Superior temporal gyrus (tissue), 1 donor: ENCODE measurements at regions not wholly inside any gene's neighbourhood (a gene's known extent, or its start where the extent isn't known, plus 50 kb on each side); places are given as distances from the start of the nearest gene placed in this dataset.
"Not testable (repeated sequence)": the region's sequence is repeated elsewhere in the genome, so short reads cannot be mapped to it uniquely, and the experiment has no call there.

ENCODE experiments used
- DNase-seq: peaks from one replicate; pipeline ENCODE4 v3.0.0-alpha.2; 2016; ENCODE audit errors: extremely low spot score

DNA sequence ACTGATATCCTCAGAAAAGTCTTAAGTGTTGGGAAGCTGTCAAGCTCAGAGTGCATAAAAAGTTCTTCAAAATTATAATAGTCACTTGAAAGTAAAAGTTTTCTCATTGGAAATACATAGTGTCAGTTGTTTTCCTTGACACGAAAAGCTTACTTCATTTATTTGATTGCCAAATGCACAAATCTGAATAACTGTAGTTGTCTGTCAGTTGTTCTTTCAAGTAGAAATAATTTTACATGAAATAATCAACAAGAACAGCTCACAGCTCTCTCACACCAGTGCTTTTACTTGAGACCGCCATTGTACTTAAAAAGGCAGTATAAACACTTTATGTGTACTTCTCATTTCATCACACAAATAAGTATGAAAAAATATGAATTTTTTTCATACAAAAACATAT is 163.3 kb upstream of the NXPH2 start:
- DNase-seq = no peak

DNA sequence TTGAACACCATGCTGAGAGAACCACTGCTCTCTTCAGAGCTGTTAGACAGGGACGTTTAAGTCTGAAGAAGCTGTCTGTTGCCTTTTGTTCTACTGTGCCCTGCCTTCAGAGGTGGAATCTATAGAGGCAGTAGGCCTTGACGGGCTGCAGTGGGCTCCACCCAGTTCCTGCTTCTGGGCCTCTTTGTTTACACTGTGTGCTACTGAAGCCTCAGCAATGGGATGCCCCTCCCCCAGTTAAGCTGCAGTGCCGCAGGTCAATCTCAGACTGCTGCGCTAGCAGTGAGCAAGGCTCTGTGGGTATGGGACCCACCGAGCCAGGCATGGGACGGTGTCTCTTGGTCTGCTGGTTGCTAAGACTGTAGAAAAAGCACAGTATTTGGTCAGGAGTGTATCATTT is 162.3 kb upstream of the NXPH2 start:
- DNase-seq = no peak

DNA sequence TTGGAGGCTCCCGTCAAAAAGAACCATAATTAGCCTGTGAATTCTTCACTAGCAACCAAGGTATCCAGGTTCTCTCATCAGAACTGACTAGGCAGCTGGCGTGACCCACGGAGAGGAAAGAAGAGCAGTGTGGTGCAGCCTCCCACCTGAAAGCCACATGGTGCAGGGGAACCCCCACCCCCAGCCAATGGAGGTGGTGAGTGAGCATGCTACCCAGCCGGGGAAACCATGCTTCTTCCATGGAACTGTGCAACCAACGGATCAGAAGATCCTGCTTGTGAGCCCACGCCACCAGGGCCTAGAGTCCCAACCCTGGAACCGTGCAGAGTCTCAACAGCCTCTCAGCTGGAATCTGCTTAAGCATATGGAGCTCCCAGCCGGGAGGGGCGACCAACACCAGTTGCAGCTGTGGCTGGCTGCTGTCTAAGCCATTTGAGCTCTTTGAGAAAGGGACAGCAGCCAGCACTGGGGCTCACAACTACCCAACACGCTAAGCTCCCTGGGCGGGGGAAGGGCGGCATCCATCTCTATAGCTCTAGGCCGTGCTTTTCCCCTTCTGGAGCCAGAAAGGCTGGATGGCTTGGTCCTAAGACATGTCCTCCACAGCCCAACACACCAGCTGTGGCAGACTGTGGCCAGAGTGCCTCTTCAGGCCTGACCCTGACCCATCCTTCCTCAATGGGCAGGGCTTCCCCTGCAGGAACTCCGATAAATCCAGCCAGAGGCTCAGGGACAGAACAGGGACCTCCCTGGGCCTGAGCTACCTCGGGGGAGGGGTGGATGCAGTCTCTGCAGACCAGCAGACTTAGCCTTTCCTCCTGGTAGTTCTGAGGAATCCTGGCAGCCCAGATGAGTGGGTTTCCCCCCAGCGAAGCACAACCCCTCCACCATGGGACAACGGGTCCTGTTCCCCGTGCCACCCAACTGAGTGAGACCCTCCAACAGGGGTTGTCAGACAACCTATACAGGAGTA is 151.4 kb upstream of the NXPH2 start:
- DNase-seq = no peak

- DNase-seq = no peak
These were observed 150.4 kb upstream of the NXPH2 start for GRCh38 chr2:138930571-138930970.

DNA sequence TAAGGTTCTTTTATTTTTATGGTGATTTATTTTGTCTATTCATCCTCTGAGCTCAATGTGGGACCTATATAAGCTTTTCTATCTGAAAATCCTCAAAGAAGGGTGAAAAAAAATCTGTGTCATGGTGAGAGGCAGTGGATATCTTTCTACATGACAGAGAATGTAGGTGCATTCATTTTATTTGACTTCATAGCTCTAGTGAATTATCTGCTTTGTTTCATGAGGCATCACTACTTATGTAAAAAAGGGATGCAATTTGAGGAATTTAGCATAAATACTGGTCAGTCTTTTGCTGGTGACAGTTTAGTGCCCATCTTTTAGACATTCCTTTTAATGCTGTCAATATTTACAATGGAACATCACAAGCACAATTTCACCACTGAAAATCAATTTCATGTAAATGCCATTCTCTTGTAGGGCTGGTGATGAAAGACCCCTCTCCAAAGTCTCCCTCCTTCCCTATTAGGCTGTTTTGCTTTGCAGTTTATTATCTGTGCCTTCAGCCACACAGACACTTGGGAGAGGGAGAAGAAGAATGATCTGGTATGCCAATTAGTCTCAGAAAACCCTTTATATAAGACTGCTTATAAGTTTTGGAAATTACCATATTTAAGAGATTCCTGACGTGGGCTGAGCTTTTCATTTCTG is 148.3 kb upstream of the NXPH2 start:
- DNase-seq = no peak

GRCh38 chr2:138922973-138923563 is 142.9 kb upstream of the NXPH2 start:
- DNase-seq = peak; percentile 65

- no peak for DNase-seq
These were observed 139.0 kb upstream of the NXPH2 start for GRCh38 chr2:138919120-138919747.

GRCh38 chr2:138910427-138910826 is 130.2 kb upstream of the NXPH2 start:
- DNase-seq = no peak

GRCh38 chr2:138906549-138906948 is 126.4 kb upstream of the NXPH2 start:
- DNase-seq = no peak

DNA sequence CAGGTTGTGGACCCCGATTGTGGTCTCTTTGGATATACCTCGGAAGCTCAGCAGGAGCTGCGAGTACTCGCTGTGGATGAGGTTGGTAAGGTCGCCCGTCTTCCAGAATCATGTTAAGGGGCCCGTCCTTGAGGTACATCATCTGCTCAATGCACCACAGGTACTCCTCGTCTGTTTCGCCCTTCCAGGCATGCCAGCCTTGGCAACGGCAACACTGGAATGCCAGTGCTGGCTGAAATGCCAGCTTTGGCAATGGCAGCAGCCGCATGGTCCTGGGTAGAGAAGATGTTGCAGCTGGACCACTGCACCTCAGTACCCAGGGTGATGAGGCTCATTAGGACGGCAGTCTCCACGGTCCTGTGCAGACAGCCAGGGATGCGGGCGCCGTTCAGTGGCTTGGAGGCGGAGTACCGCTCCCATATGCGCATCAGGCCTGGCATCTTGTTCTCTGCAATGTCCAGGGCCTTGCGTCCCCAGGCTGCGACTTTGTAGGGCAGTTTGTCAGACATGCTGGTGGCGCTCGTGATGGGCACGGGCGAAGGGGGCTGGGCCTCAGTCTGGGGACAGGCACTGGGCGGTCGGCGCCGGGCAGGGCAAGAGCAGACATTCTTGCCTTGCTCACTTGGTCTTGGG is 122.2 kb upstream of the NXPH2 start:
- DNase-seq = no peak

- DNase-seq = no peak
These were observed 121.3 kb upstream of the NXPH2 start for GRCh38 chr2:138901530-138901929.

DNA sequence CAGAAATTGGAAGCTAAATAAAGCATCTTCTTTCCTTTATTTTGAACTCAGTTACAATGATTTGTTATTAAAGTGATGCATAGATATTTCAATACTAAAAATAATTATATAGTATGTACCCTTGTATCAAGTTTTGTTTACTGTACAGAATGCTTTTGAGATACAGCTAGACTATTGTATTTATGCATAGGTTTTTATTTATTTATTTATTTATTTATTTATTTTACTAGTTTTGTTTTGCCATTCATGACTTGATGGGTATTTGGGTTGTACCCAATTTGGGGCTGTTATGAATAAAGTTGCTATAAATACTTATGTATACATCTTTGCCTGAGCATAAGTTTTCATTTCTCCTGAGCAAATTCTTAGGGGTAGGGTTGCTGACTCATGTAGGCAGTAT is 118.7 kb upstream of the NXPH2 start:
- DNase-seq = no peak

DNA sequence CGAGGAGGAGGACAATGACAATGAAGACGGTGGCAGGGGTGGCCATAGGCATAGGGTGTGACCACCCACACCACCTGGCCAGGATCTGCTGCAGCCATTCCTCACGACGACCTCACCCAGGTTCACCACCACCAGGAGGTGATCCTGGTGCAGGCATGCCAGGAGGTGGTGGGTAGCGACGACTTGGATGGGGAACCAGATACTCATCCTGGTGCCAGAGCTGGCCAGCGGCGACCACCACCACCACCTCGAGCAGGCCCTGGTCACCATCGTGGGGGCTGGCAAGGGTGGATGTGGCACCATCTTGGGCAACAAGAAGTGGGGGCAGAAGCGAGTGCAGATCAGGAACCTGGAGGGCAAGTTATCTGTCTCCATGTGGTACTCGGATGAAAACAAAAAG is 117.1 kb upstream of the NXPH2 start:
- DNase-seq = no peak

DNA sequence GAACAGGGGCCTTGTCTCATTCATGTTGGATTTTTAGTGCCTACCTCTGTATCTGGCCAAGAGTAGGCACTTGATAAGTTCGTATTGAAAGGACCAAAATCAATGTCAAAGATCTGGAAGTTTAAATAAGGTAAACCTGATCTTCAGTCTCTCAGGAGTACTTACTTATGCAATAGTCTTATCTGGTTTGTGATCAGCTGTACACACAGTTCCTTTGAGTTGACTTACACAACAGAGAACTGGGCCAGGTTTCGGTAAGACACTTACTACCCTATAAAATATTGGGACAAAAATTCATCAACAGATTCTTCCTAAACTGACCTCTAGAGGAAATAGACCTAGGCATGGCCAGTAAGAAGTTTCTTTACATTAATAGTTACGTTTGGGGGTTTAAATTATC is 113.6 kb upstream of the NXPH2 start:
- DNase-seq = no peak

- DNase-seq = no peak
These were observed 100.9 kb upstream of the NXPH2 start for GRCh38 chr2:138881126-138881525.

DNA sequence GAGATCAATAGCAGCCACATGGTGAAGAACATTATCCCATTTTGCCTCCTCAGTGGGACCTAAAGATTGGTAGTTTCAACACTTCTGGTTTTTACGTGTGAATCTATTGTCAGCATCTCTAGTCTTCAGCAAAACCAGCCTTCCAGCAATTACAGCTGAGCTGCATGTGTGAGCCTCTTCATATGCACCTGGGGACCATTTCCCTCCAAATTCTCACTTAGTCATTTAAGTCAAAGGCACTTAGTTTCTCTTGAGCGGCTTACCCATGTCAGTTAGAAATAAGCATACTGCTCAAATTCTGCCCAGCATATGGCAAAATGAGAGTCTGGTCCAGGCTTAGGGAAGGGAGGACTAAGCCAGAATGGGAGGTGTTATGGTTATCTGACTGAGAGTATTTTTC is 99.7 kb upstream of the NXPH2 start:
- DNase-seq = no peak

- DNase-seq = no peak
These were observed 97.2 kb upstream of the NXPH2 start for GRCh38 chr2:138877421-138877820.

DNA sequence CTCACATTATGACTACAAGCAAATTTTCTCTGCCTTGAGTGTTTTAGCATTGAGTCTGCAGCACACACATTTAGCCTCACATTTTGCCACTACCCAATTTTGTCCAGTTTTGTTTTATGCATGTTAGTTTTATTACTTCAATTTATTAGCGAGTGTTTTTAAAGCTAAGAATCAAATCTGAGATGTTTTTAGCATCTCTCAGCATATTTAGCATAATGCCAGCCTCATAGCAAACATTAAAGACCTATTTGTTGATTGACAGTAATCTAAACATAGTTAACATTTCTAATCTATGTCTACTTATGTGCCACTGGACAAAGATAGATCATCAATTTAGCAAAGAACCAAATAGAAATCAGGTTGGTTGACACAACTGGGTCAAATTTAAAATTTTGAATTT is 94.1 kb upstream of the NXPH2 start:
- DNase-seq = no peak

- DNase-seq = not testable (repeated sequence)
These were observed 91.9 kb upstream of the NXPH2 start for GRCh38 chr2:138872116-138872515.

DNA sequence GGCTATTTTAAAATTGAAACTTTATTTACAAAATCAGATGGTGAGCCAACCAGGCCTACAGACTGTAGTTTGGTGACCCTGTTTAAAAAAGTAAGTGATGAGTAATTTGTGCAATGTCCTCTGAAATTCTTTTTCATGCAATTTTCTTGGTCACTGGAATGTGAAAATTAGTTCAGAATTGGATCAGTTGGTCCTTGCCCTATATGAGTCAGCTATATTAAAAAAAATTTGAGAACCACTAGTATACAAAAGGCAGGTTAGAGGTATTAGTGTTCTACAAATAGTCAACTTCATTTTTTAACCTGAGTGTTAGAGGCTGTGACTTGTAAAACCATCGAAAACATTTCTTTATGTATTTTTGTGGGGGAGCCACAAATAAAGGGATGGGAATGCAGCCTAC is 91.1 kb upstream of the NXPH2 start:
- no peak for DNase-seq

DNA sequence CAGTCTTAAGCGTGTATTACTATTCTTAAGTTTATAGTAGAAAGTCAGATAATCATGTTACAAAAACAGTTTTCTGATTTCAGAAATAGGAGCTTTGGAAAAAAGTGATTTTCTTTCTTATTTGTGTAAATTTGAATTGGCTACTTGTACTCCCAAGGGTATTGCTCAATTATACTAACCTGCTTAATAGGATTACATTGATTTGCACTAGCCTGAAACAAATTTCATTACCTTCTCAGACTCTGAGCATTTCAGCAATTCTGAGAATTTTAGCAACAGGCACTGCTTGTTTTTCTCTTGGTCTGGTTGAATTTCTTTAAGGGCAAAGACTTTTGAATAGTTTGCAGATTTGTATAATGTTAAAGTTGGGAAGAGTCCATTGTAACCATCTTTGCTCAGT is 87.2 kb upstream of the NXPH2 start:
- DNase-seq = no peak

- DNase-seq = no peak
These were observed 86.6 kb upstream of the NXPH2 start for GRCh38 chr2:138866797-138867196.
